ENCODE measurements at regions not wholly inside any gene's neighbourhood (a gene's known extent, or its start where the extent isn't known, plus 50 kb on each side); places are given as distances from the start of the nearest gene placed in this dataset.

- ChIA-PET POLR2A (ENCODE audit: low non-redundant PET) (no interaction called here), CTCF (no interaction called here)
- BruUV-seq (replicated peaks) = no TSS peak
- peaks cover 9% of the 10 kb centered on the region for H3K9me3 ChIP-seq (ENCODE audit: low read depth, low read length, poor library complexity, severe bottlenecking)
- TF ChIP-seq CTCF (conservative IDR thresholded peaks at IDR 0.05; ENCODE audit: low read depth, low read length) (no peak), EZH2 (IDR thresholded peaks at IDR 0.05; ENCODE audit: borderline replicate concordance, low read depth, low read length, poor library complexity, severe bottlenecking) (no peak)
- intact Hi-C loops (cut with micrococcal nuclease; ENCODE audit: unreplicated experiment) = no loop called here
- no peaks in the 10 kb centered on the region for H3K4me1 ChIP-seq (ENCODE audit: insufficient read depth, low read length, poor library complexity, severe bottlenecking)
- no peak overlapping the region for H3K4me3 ChIP-seq (ENCODE audit: low read depth, low read length, poor library complexity, severe bottlenecking)
- H3K27me3 ChIP-seq (replicated peaks; ENCODE audit: insufficient read depth, low read depth, low read length, poor library complexity) = no peaks in the 10 kb centered on the region
- H3K27ac ChIP-seq (ENCODE audit: low read depth, low read length, poor library complexity, severe bottlenecking) = no peak overlapping the region
- no peaks in the 10 kb centered on the region for H3K36me3 ChIP-seq (ENCODE audit: insufficient read depth, low read length, poor library complexity, severe bottlenecking)
- DNase-seq (ENCODE audit: low spot score) = no peak
These were observed 361.1 kb upstream of the ZNF521 start for GRCh38 chr18:25713103-25713502.

GRCh38 chr18:25710981-25711380 is 359.0 kb upstream of the ZNF521 start:
- no TSS peak for BruUV-seq (replicated peaks)
- Histone ChIP-seq H3K9me3 (ENCODE audit: low read depth, low read length, poor library complexity, severe bottlenecking) (peaks cover 9% of the 10 kb centered on the region), H3K27ac (ENCODE audit: low read depth, low read length, poor library complexity, severe bottlenecking) (no peak overlapping the region), H3K4me1 (ENCODE audit: insufficient read depth, low read length, poor library complexity, severe bottlenecking) (no peaks in the 10 kb centered on the region), H3K4me3 (ENCODE audit: low read depth, low read length, poor library complexity, severe bottlenecking) (no peak overlapping the region), H3K27me3 (replicated peaks; ENCODE audit: insufficient read depth, low read depth, low read length, poor library complexity) (no peaks in the 10 kb centered on the region), H3K36me3 (ENCODE audit: insufficient read depth, low read length, poor library complexity, severe bottlenecking) (no peaks in the 10 kb centered on the region)
- CTCF ChIA-PET = no interaction called here
- POLR2A ChIA-PET (ENCODE audit: low non-redundant PET) = no interaction called here
- intact Hi-C loops (cut with micrococcal nuclease; ENCODE audit: unreplicated experiment) = no loop called here
- no peak for DNase-seq (ENCODE audit: low spot score)
- TF ChIP-seq CTCF (conservative IDR thresholded peaks at IDR 0.05; ENCODE audit: low read depth, low read length) (no peak), EZH2 (IDR thresholded peaks at IDR 0.05; ENCODE audit: borderline replicate concordance, low read depth, low read length, poor library complexity, severe bottlenecking) (no peak)

GRCh38 chr18:25705650-25706049 is 353.7 kb upstream of the ZNF521 start:
- intact Hi-C loops (cut with micrococcal nuclease; ENCODE audit: unreplicated experiment) = no loop called here
- H3K27me3 ChIP-seq (replicated peaks; ENCODE audit: insufficient read depth, low read depth, low read length, poor library complexity) = no peaks in the 10 kb centered on the region
- H3K27ac ChIP-seq (ENCODE audit: low read depth, low read length, poor library complexity, severe bottlenecking) = no peak overlapping the region
- DNase-seq (ENCODE audit: low spot score) = no peak
- H3K4me3 ChIP-seq (ENCODE audit: low read depth, low read length, poor library complexity, severe bottlenecking) = no peak overlapping the region
- no peaks in the 10 kb centered on the region for H3K4me1 ChIP-seq (ENCODE audit: insufficient read depth, low read length, poor library complexity, severe bottlenecking)
- H3K36me3 ChIP-seq (ENCODE audit: insufficient read depth, low read length, poor library complexity, severe bottlenecking) = no peaks in the 10 kb centered on the region
- no peaks in the 10 kb centered on the region for H3K9me3 ChIP-seq (ENCODE audit: low read depth, low read length, poor library complexity, severe bottlenecking)
- no peak for TF ChIP-seq CTCF (conservative IDR thresholded peaks at IDR 0.05; ENCODE audit: low read depth, low read length)
- CTCF ChIA-PET = no interaction called here
- POLR2A ChIA-PET (ENCODE audit: low non-redundant PET) = no interaction called here
- BruUV-seq (replicated peaks) = no TSS peak

Data from A673 (cell line).